Loucy (cell line): ENCODE measurements at regions not wholly inside any gene's neighbourhood (a gene's known extent, or its start where the extent isn't known, plus 50 kb on each side); places are given as distances from the start of the nearest gene placed in this dataset.

Experiments used
- H2AFZ ChIP-seq: fragments of 200-600 bp; sonication (generic); 2 replicates; pipeline ENCODE4 v1.6.0; 2016; ENCODE audit warnings: antibody characterized with exemption, mild to moderate bottlenecking, low read length, moderate library complexity
- H3F3A ChIP-seq: fragments of 200-600 bp; 2 replicates; pipeline ENCODE4 v1.6.0; 2016; ENCODE audit warnings: antibody characterized with exemption, low read depth, mild to moderate bottlenecking
- H3K27me3 ChIP-seq: fragments of 200-600 bp; sonication (generic); 2 replicates; pipeline ENCODE4 v1.6.1; 2014; ENCODE audit warnings: low read length, mild to moderate bottlenecking; ENCODE audit not compliant: insufficient read depth, poor library complexity, severe bottlenecking
- H3K36me3 ChIP-seq: fragments of 200-600 bp; sonication (generic); 2 replicates; pipeline ENCODE4 v1.6.1; 2016; ENCODE audit warnings: low read length; ENCODE audit not compliant: insufficient read depth
- H3K4me1 ChIP-seq: fragments of 200-600 bp; sonication (generic); 2 replicates; pipeline ENCODE4 v1.5.1; 2014; ENCODE audit warnings: low read length, mild to moderate bottlenecking; ENCODE audit not compliant: insufficient read depth, poor library complexity, severe bottlenecking
- H3K4me2 ChIP-seq: fragments of 200-600 bp; sonication (generic); 2 replicates; pipeline ENCODE4 v1.6.0; 2014; ENCODE audit warnings: antibody characterized with exemption, low read length, low read depth, mild to moderate bottlenecking; ENCODE audit not compliant: poor library complexity, severe bottlenecking
- H3K4me3 ChIP-seq: fragments of 200-600 bp; sonication (generic); 2 replicates; pipeline ENCODE4 v1.5.1; 2014; ENCODE audit warnings: low read length, mild to moderate bottlenecking, mixed read lengths; ENCODE audit not compliant: poor library complexity, severe bottlenecking
- H3K79me2 ChIP-seq: fragments of 200-600 bp; sonication (generic); 2 replicates; pipeline ENCODE4 v1.6.1; 2014; ENCODE audit warnings: low read length; ENCODE audit not compliant: insufficient read depth
- H3K9ac ChIP-seq: fragments of 200-600 bp; sonication (generic); 2 replicates; pipeline ENCODE4 v1.6.0; 2014; ENCODE audit warnings: mild to moderate bottlenecking, low read depth, low read length, moderate library complexity; ENCODE audit not compliant: poor library complexity, severe bottlenecking
- H3K9me2 ChIP-seq: fragments of 200-600 bp; sonication (generic); replicated peaks from 2 replicates; pipeline ENCODE4 v1.6.1; 2016; ENCODE audit warnings: low read depth, low read length, mixed read lengths
- H3K9me3 ChIP-seq: fragments of 200-600 bp; sonication (generic); 2 replicates; pipeline ENCODE4 v1.6.1; 2014; ENCODE audit warnings: mild to moderate bottlenecking, antibody characterized with exemption, low read length, low read depth; ENCODE audit not compliant: insufficient read depth
- H4K20me1 ChIP-seq: fragments of 200-600 bp; sonication (generic); 2 replicates; pipeline ENCODE4 v1.6.0; 2014; ENCODE audit warnings: antibody characterized with exemption, low read length, mild to moderate bottlenecking; ENCODE audit not compliant: insufficient read depth, poor library complexity, severe bottlenecking
- EZH2phosphoT487 ChIP-seq: fragments of 200-600 bp; IDR thresholded peaks from 2 replicates; pipeline ENCODE4 v1.6.1; 2018; ENCODE audit warnings: antibody characterized with exemption, mild to moderate bottlenecking, moderate library complexity, borderline replicate concordance
- TF ChIP-seq, protein P1 (sequence below): fragments of 200-600 bp; sonication (generic); conservative IDR thresholded peaks from 2 replicates; pipeline ENCODE4 v1.5.1; 2014; ENCODE audit warnings: mild to moderate bottlenecking, antibody characterized with exemption, low read length

DNA sequence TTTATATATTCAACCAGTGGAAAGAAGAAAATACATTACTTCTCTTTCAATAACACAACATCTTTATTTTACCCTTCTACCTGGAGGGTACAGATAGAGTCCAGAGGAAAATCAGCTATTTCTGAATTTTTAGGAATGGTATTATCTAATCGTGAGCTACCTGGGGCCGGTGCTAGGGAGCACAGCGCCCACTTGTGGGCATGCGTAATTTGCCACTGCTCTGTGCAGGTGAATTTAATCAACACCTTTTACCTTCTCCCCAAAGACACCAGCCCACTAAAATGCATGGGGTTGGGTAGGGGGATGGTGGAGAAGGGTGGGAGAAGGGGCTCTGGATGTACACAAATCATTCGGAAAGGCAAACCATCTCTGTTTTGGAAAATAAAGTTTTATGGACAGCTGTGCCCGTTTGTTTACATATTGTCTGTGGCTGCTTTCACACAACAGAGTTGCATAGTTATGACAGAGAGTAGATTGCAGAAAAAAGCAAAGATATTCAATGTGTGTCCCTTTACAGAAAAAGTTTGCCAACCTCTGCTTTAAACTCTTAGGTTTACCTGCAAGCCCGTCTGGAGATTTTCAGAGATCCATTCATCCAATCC, 51.5 kb upstream of the DCC start:
- Histone ChIP-seq H4K20me1 (no peaks in the 10 kb centered on the region), H3K9ac (no peak overlapping the region), H3K79me2 (no peaks in the 10 kb centered on the region), H3K4me2 (no peak overlapping the region), H3K27me3 (no peaks in the 10 kb centered on the region), H3K9me2 (no peaks in the 10 kb centered on the region), H2AFZ (no peak overlapping the region), H3K4me1 (no peaks in the 10 kb centered on the region), H3K4me3 (no peak overlapping the region), H3K9me3 (no peaks in the 10 kb centered on the region), H3F3A (no peaks in the 10 kb centered on the region), H3K36me3 (no peaks in the 10 kb centered on the region)
- TF ChIP-seq EZH2phosphoT487 = no peak
- TF ChIP-seq, protein P1, sequence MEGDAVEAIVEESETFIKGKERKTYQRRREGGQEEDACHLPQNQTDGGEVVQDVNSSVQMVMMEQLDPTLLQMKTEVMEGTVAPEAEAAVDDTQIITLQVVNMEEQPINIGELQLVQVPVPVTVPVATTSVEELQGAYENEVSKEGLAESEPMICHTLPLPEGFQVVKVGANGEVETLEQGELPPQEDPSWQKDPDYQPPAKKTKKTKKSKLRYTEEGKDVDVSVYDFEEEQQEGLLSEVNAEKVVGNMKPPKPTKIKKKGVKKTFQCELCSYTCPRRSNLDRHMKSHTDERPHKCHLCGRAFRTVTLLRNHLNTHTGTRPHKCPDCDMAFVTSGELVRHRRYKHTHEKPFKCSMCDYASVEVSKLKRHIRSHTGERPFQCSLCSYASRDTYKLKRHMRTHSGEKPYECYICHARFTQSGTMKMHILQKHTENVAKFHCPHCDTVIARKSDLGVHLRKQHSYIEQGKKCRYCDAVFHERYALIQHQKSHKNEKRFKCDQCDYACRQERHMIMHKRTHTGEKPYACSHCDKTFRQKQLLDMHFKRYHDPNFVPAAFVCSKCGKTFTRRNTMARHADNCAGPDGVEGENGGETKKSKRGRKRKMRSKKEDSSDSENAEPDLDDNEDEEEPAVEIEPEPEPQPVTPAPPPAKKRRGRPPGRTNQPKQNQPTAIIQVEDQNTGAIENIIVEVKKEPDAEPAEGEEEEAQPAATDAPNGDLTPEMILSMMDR = peak; percentile 83

DNA sequence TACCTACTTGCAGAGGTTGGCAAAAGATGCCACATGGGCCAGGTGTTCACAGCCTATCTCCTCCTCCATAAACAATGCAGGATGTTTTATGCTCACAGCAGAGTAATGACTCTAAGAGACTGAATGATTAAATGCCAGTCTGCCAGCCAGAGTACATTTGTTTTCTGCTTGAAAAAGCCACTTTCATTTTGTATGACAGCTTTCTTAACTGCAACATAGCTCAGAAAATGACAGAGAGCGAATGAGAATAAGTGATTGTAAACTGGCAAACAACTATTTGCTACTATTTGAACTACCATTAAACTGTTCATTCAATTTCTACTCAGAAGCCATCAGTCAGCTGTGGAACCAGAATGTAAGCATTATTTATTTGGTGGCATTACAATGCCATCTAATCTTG, 50.6 kb upstream of the DCC start:
- Histone ChIP-seq H4K20me1 (no peaks in the 10 kb centered on the region), H3K4me3 (no peak overlapping the region), H3F3A (no peaks in the 10 kb centered on the region), H3K9me2 (no peaks in the 10 kb centered on the region), H3K9me3 (no peaks in the 10 kb centered on the region), H3K36me3 (no peaks in the 10 kb centered on the region), H3K4me1 (no peaks in the 10 kb centered on the region), H3K9ac (no peak overlapping the region), H3K4me2 (no peak overlapping the region), H3K27me3 (no peaks in the 10 kb centered on the region), H2AFZ (no peak overlapping the region), H3K79me2 (no peaks in the 10 kb centered on the region)
- TF ChIP-seq, protein P1 = no peak
- no peak for TF ChIP-seq EZH2phosphoT487
